Kidney glomerular epithelial cell (primary cell): ENCODE measurements at regions not wholly inside any gene's neighbourhood (a gene's known extent, or its start where the extent isn't known, plus 50 kb on each side); places are given as distances from the start of the nearest gene placed in this dataset.

Source experiments
- DNase-seq: peaks from one replicate; lab custom pipeline; 2025; lab: John Stamatoyannopoulos, UW

- peak; percentile 63 for DNase-seq
Observed at GRCh38 chr7:49255054-49255453, 330.7 kb downstream of the CDC14C start.

GRCh38 chr7:49260538-49260937 is 336.2 kb downstream of the CDC14C start:
- DNase-seq, result no peak

- no peak for DNase-seq
Observed at GRCh38 chr7:49261928-49262327, 337.6 kb downstream of the CDC14C start.

- DNase-seq, result no peak
Observed at GRCh38 chr7:49264530-49264929, 340.2 kb downstream of the CDC14C start.

- DNase-seq, result no peak
Observed at GRCh38 chr7:49273897-49274296, 349.6 kb downstream of the CDC14C start.

- DNase-seq, result no peak
Observed at GRCh38 chr7:49279891-49280290, 355.5 kb downstream of the CDC14C start.

- no peak for DNase-seq
Observed at GRCh38 chr7:49287653-49288052, 363.3 kb downstream of the CDC14C start.

GRCh38 chr7:49294611-49295010 is 370.3 kb downstream of the CDC14C start:
- no peak for DNase-seq

- no peak for DNase-seq
Observed at GRCh38 chr7:49295146-49295545, 370.8 kb downstream of the CDC14C start.

GRCh38 chr7:49297958-49298357 is 373.6 kb downstream of the CDC14C start:
- no peak for DNase-seq

- no peak for DNase-seq
Observed at GRCh38 chr7:49308787-49309186, 384.4 kb downstream of the CDC14C start.

GRCh38 chr7:49320083-49320482 is 395.7 kb downstream of the CDC14C start:
- DNase-seq, result no peak

- no peak for DNase-seq
Observed at GRCh38 chr7:49321843-49322242, 397.5 kb downstream of the CDC14C start.

- no peak for DNase-seq
Observed at GRCh38 chr7:49322476-49322875, 398.1 kb downstream of the CDC14C start.

GRCh38 chr7:49324040-49324439 is 399.7 kb downstream of the CDC14C start:
- DNase-seq, result no peak

GRCh38 chr7:49324707-49325106 is 400.4 kb downstream of the CDC14C start:
- no peak for DNase-seq

- DNase-seq, result no peak
Observed at GRCh38 chr7:49325571-49325970, 401.2 kb downstream of the CDC14C start.

GRCh38 chr7:49327155-49327554 is 402.8 kb downstream of the CDC14C start:
- DNase-seq, result no peak

- DNase-seq, result no peak
Observed at GRCh38 chr7:49333180-49333881, 409.0 kb downstream of the CDC14C start.

- DNase-seq, result no peak
Observed at GRCh38 chr7:49341849-49342248, 417.5 kb downstream of the CDC14C start.

- no peak for DNase-seq
Observed at GRCh38 chr7:49344556-49344955, 420.2 kb downstream of the CDC14C start.

GRCh38 chr7:49346195-49346899 is 422.0 kb downstream of the CDC14C start:
- no peak for DNase-seq

GRCh38 chr7:49367072-49367471 is 406.4 kb upstream of the VWC2 start:
- no peak for DNase-seq

- DNase-seq, result no peak
Observed at GRCh38 chr7:49371771-49372170, 401.7 kb upstream of the VWC2 start.
